Type B pancreatic cell (in vitro differentiated cells): ENCODE measurements at regions not wholly inside any gene's neighbourhood (a gene's known extent, or its start where the extent isn't known, plus 50 kb on each side); places are given as distances from the start of the nearest gene placed in this dataset.
A peak's percentile ranks its signal among the peaks of the same experiment; 100 is the strongest.

Experiments
- DNase-seq: peaks from one replicate; pipeline ENCODE4 v3.0.0; 2021; ENCODE audit warnings: mixed read lengths; ENCODE audit not compliant: unreplicated experiment; ENCODE audit errors: extremely low spot score
- H3K27ac Mint-ChIP-seq: 2 replicates; pipeline ENCODE4 v1.8.0; 2021; ENCODE audit warnings: mild to moderate bottlenecking, mixed read lengths
- H3K27me3 Mint-ChIP-seq: 2 replicates; pipeline ENCODE4 v1.8.0; 2021; ENCODE audit warnings: mixed read lengths
- H3K36me3 Mint-ChIP-seq: 2 replicates; pipeline ENCODE4 v1.8.0; 2021; ENCODE audit warnings: mixed read lengths
- H3K4me1 Mint-ChIP-seq: one replicate; pipeline ENCODE4 v1.8.0; 2021; ENCODE audit warnings: mixed read lengths; ENCODE audit not compliant: unreplicated experiment
- H3K4me3 Mint-ChIP-seq: 2 replicates; pipeline ENCODE4 v1.8.0; 2021; ENCODE audit warnings: mild to moderate bottlenecking, mixed read lengths
- H3K9me3 Mint-ChIP-seq: 2 replicates; pipeline ENCODE4 v1.8.0; 2021; ENCODE audit warnings: mixed read lengths
- TF ChIP-seq, protein P1 (sequence below): fragments of 200-600 bp; sonication (generic); conservative IDR thresholded peaks from 2 replicates; pipeline ENCODE4 v1.5.0; 2021; ENCODE audit warnings: antibody characterized with exemption, mild to moderate bottlenecking

DNA sequence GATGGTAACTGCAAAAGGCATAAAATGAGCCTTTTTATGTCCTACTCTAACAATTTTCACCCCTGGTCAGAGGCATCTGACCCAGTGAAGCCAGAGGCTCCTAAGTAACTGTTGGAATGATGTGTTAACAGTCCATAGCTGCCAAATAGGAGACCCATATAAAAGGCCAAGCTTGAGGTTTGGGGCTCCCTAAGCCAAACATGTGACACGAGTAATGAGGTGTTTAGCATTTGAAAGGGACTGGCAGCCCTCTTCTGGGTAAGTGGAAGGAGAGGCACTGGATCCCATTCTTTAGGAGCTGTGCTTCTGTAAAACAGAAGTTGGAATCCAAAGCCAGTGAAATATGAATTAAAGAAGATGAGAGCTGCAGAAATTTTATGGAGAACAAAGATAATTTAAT lies 100.6 kb upstream of the PNPLA4 start:
- Mint-ChIP-seq H3K36me3 (no peaks in the 10 kb centered on the region), H3K27ac (no peak overlapping the region), H3K27me3 (no peaks in the 10 kb centered on the region), H3K9me3 (no peaks in the 10 kb centered on the region), H3K4me1 (no peaks in the 10 kb centered on the region), H3K4me3 (no peak overlapping the region)
- TF ChIP-seq, protein P1, sequence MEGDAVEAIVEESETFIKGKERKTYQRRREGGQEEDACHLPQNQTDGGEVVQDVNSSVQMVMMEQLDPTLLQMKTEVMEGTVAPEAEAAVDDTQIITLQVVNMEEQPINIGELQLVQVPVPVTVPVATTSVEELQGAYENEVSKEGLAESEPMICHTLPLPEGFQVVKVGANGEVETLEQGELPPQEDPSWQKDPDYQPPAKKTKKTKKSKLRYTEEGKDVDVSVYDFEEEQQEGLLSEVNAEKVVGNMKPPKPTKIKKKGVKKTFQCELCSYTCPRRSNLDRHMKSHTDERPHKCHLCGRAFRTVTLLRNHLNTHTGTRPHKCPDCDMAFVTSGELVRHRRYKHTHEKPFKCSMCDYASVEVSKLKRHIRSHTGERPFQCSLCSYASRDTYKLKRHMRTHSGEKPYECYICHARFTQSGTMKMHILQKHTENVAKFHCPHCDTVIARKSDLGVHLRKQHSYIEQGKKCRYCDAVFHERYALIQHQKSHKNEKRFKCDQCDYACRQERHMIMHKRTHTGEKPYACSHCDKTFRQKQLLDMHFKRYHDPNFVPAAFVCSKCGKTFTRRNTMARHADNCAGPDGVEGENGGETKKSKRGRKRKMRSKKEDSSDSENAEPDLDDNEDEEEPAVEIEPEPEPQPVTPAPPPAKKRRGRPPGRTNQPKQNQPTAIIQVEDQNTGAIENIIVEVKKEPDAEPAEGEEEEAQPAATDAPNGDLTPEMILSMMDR, result no peak
- no peak for DNase-seq

DNA sequence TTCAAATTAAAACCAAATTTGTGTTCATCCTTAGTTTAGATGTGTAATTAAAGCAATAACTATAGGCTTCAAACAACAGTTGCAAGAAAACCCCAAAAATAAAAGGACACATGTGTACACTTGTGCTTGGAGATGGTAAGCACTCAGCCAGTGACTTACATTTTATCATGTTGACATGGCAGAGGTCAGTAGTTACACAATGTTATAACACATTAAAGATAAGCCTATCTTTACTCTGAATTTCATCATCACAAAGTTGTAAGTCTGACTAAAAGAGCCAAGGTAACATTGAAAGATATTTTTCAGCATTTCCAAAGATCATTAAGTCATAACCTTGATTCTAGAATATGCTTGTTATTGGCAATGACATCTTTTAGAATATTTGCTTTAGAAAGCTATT lies 98.5 kb upstream of the PNPLA4 start:
- no peak overlapping the region for H3K4me3 Mint-ChIP-seq
- no peak for DNase-seq
- no peaks in the 10 kb centered on the region for H3K36me3 Mint-ChIP-seq
- TF ChIP-seq, protein P1, result no peak
- no peak overlapping the region for H3K27ac Mint-ChIP-seq
- H3K4me1 Mint-ChIP-seq, result no peaks in the 10 kb centered on the region
- H3K9me3 Mint-ChIP-seq, result no peaks in the 10 kb centered on the region
- no peaks in the 10 kb centered on the region for H3K27me3 Mint-ChIP-seq

DNA sequence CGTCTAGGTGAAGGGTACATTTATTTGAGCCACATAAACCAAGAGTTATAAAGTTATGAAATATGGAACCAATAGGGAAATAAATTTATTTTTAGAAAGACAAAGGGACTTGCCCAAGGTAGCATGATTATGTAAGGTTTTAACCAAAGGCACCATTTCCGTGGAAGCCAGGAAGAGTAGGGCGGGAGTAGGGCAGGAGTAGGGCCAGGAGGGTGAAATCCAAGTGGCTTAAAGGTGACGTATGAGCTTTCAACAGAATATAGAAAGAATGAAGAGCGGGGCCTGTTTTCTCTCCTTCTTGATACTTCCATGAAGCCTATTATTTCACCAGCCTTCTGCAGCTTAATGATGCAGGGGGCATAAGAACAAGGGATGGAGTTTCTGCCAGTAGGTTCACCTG lies 91.7 kb upstream of the PNPLA4 start:
- no peak overlapping the region for H3K4me3 Mint-ChIP-seq
- no peaks in the 10 kb centered on the region for H3K4me1 Mint-ChIP-seq
- TF ChIP-seq, protein P1, result no peak
- H3K36me3 Mint-ChIP-seq, result no peaks in the 10 kb centered on the region
- H3K9me3 Mint-ChIP-seq, result peaks cover 6% of the 10 kb centered on the region
- H3K27ac Mint-ChIP-seq, result no peak overlapping the region
- H3K27me3 Mint-ChIP-seq, result no peaks in the 10 kb centered on the region
- DNase-seq, result no peak

DNA sequence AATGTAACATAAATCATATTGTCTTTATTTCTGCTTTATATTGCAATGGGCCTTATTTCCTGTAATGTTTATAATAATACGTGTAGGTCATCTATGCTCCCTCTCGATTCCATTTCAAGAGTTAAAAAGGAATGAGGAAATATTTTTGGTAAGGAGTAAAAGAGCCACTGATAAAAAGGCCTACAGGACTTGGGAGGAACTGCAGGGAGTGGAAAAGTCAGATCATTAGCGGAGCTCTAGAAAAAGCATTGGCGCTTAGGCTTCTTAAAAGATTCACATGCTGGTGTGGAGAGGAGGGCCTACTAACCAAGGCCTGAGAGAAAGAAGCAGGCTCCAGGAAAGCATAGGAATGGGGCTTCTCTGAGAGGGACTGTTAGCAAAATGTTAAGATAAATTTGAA lies 82.9 kb upstream of the PNPLA4 start:
- Mint-ChIP-seq H3K27me3 (no peaks in the 10 kb centered on the region), H3K27ac (no peak overlapping the region), H3K36me3 (no peaks in the 10 kb centered on the region), H3K4me1 (no peaks in the 10 kb centered on the region), H3K9me3 (no peaks in the 10 kb centered on the region), H3K4me3 (no peak overlapping the region)
- TF ChIP-seq, protein P1, result peak; percentile 66
- no peak for DNase-seq

DNA sequence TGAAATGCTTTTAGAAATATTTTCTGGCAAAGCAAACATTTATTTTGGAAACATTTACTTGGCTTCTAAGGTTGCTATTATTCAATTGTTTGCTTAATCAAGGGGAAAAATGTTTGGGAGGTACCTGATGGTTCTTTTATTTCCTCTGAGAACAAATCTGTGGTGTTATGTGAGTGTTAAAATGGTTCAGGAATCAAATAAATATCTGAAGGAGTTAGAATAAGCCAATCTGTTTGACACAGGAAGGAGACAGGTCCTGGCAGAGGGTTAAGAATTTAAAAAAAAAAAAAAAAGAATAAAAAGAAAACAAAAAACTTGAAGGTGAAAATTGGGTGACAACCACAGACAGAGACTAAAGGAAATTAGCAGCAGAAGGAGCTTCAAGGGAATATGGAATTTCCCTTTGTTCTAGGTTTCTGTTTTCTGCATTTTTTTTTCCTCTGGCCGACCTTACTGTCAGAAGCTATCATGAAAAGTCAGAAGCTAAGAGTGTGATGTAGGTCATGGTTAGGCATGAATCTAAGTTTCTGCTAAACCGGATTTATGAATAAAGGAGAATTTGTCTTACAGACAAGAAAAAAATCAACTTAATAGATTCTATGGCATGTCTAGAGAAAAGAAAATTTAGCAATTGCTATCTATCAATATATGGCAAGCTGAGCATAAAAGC lies 78.6 kb upstream of the PNPLA4 start:
- H3K4me3 Mint-ChIP-seq, result no peak overlapping the region
- no peak for DNase-seq
- no peak overlapping the region for H3K27ac Mint-ChIP-seq
- no peaks in the 10 kb centered on the region for H3K9me3 Mint-ChIP-seq
- no peaks in the 10 kb centered on the region for H3K4me1 Mint-ChIP-seq
- H3K36me3 Mint-ChIP-seq, result no peaks in the 10 kb centered on the region
- no peaks in the 10 kb centered on the region for H3K27me3 Mint-ChIP-seq
- TF ChIP-seq, protein P1, result no peak
